Skeletal muscle satellite cell (primary cell): ENCODE measurements at regions not wholly inside any gene's neighbourhood (a gene's known extent, or its start where the extent isn't known, plus 50 kb on each side); places are given as distances from the start of the nearest gene placed in this dataset.

ENCODE experiments used
- H3K27me3 ChIP-seq: 2 replicates; pipeline ENCODE4 v1.7.0; 2013; ENCODE audit warnings: low read length; ENCODE audit not compliant: control insufficient read depth, insufficient read depth
- H3K36me3 ChIP-seq: 2 replicates; pipeline ENCODE4 v1.7.0; 2013; ENCODE audit warnings: mild to moderate bottlenecking, control low read depth, low read length; ENCODE audit not compliant: insufficient read depth
- H3K4me1 ChIP-seq: 2 replicates; pipeline ENCODE4 v1.7.0; 2013; ENCODE audit warnings: low read length; ENCODE audit not compliant: control insufficient read depth, insufficient read depth
- H3K4me2 ChIP-seq: 2 replicates; pipeline ENCODE4 v1.7.0; 2013; ENCODE audit warnings: mild to moderate bottlenecking, low read length
- H3K4me3 ChIP-seq: 2 replicates; pipeline ENCODE4 v1.7.0; 2013; ENCODE audit warnings: low read length
- H3K9ac ChIP-seq: 2 replicates; pipeline ENCODE4 v1.7.0; 2013; ENCODE audit warnings: mild to moderate bottlenecking, low read depth, low read length, moderate library complexity
- H3K9me3 ChIP-seq: replicated peaks from 2 replicates; pipeline ENCODE4 v1.7.0; 2013; ENCODE audit warnings: mild to moderate bottlenecking, control low read depth, low read length

- no peaks in the 10 kb centered on the region for H3K36me3 ChIP-seq
- H3K4me1 ChIP-seq: peaks cover 5% of the 10 kb centered on the region
- peaks cover 8% of the 10 kb centered on the region for H3K27me3 ChIP-seq
- H3K9ac ChIP-seq: peak overlapping the region; percentile 70
- H3K4me3 ChIP-seq: peak overlapping the region; percentile 73
- H3K4me2 ChIP-seq: peak overlapping the region; percentile 92
- H3K9me3 ChIP-seq: no peaks in the 10 kb centered on the region
Observed at GRCh38 chr6:27096834-27097511, 150.5 kb upstream of the PRSS16 start.

DNA sequence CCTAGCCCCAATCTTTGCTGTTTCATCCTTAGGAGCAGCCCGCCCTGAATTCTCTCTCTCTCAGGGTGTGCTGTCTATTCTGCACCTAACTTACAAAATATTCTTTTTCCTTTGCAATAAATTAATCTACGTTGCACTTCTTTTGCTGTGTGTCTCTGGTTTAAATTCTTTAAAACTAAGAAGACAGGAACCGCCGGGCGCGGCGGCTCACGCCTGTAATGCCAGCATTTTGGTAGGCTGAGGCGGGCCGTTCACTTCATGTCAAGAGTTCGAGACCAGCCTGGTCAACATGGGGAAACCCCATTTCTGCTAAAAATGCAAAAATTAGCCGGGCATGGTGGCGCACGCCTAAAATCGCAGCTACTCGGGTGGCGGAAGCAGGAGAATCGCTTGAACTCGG, 148.5 kb upstream of the PRSS16 start:
- H3K27me3 ChIP-seq: peaks cover 8% of the 10 kb centered on the region
- no peaks in the 10 kb centered on the region for H3K4me1 ChIP-seq
- H3K36me3 ChIP-seq: no peaks in the 10 kb centered on the region
- H3K9me3 ChIP-seq: no peaks in the 10 kb centered on the region
- H3K4me3 ChIP-seq: no peak overlapping the region
- H3K4me2 ChIP-seq: no peak overlapping the region
- H3K9ac ChIP-seq: no peak overlapping the region

DNA sequence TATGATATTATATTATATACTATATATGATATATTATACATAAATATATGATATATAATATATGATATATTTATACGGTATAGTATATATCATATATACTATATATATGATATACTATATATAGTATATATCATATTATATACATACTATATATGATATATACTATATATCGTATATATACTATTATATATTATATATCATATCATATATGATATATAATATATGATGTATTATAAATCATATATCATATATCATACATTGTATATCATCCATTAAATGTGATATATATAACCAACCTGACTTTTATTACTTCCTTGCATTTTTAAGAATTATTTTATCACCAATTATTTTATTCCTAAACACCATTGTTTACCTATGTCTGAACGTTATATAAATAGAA, 146.6 kb upstream of the PRSS16 start:
- no peak overlapping the region for H3K4me2 ChIP-seq
- no peak overlapping the region for H3K4me3 ChIP-seq
- H3K36me3 ChIP-seq: no peaks in the 10 kb centered on the region
- no peaks in the 10 kb centered on the region for H3K9me3 ChIP-seq
- H3K4me1 ChIP-seq: no peaks in the 10 kb centered on the region
- H3K27me3 ChIP-seq: peaks cover 4% of the 10 kb centered on the region
- H3K9ac ChIP-seq: no peak overlapping the region

DNA sequence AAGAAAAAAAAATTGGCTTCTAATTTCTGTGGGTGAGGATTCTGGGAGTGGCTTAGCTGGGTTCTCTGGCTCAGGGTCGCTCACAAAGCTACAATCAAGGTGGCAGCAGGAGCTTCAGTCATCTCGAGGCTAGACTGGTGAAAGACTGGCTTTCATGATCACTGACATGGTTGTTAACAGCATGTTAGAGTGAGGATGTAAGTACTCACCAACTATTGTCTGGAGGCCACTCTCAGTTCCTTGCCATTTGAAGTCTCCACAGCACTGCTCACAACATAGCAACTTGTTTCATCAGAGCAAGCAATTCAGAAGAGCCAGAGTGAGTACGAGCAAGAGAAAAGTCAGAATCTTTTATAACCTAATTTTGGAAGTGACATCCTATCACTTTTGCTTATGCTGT, 145.7 kb upstream of the PRSS16 start:
- Histone ChIP-seq H3K4me3 (no peak overlapping the region), H3K4me1 (no peaks in the 10 kb centered on the region), H3K4me2 (no peak overlapping the region), H3K27me3 (no peaks in the 10 kb centered on the region), H3K36me3 (no peaks in the 10 kb centered on the region), H3K9me3 (no peaks in the 10 kb centered on the region), H3K9ac (no peak overlapping the region)

DNA sequence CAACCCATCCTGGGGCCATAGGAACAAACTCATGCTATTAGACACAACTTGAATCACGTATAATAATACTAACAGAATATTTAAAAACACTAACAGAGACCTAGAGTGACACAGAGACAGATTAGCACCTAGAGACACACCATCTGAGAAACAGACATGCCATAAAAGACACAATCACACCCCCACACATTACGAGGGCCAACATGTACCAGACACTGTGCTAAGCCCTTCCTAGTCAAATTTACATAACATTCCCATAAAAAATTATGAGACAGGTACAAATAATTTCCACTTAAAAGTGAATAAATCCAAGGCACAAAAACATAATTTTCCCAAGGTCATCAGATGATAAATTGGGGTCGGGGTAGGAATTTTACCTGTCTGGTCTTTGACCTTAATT, 141.1 kb upstream of the PRSS16 start:
- H3K9me3 ChIP-seq: no peaks in the 10 kb centered on the region
- no peak overlapping the region for H3K4me2 ChIP-seq
- H3K4me1 ChIP-seq: no peaks in the 10 kb centered on the region
- H3K36me3 ChIP-seq: no peaks in the 10 kb centered on the region
- H3K9ac ChIP-seq: no peak overlapping the region
- H3K4me3 ChIP-seq: no peak overlapping the region
- H3K27me3 ChIP-seq: no peaks in the 10 kb centered on the region

DNA sequence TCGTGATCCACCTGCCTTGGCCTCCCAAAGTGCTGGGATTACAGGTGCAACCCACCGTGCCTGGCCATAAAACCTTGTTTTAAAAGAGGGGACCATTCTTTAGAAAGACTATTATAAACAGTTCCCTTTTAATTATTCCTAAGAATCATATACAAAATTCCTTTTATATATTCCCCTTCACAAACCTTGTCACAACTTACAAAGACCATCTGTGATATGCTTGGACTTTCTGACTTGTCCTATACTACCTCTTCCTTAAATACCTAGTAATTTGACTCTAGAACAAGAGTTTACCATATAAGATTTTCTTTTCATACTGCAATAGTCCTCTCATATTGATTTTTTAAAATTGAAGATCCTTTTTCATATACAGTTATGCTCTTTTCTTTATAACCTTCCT, 135.8 kb upstream of the PRSS16 start:
- H3K4me3 ChIP-seq: no peak overlapping the region
- H3K9me3 ChIP-seq: no peaks in the 10 kb centered on the region
- no peak overlapping the region for H3K9ac ChIP-seq
- H3K4me2 ChIP-seq: no peak overlapping the region
- no peaks in the 10 kb centered on the region for H3K4me1 ChIP-seq
- H3K36me3 ChIP-seq: no peaks in the 10 kb centered on the region
- H3K27me3 ChIP-seq: no peaks in the 10 kb centered on the region

GRCh38 chr6:27112974-27113373, 134.5 kb upstream of the PRSS16 start:
- no peaks in the 10 kb centered on the region for H3K9me3 ChIP-seq
- no peaks in the 10 kb centered on the region for H3K27me3 ChIP-seq
- H3K36me3 ChIP-seq: no peaks in the 10 kb centered on the region
- no peak overlapping the region for H3K9ac ChIP-seq
- no peak overlapping the region for H3K4me2 ChIP-seq
- H3K4me3 ChIP-seq: no peak overlapping the region
- no peaks in the 10 kb centered on the region for H3K4me1 ChIP-seq

DNA sequence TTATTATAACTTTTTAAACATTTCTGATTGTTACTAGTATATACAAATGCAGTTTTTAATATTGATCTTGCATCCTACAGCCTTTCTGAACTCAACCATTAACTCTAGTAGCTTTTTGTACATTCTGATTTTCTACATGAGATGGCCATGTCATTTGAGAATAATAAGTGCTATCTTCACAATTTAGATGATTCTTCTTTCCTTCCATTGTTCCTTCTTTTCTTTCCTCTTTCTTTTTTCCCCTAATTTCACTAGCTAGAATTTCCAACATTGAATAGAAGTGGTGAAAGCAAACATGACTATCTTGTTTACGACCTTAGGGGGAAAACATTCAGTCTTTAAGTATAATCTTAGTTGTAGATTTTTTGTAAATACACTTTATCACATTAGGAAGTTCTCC, 128.2 kb upstream of the PRSS16 start:
- Histone ChIP-seq H3K4me2 (no peak overlapping the region), H3K4me1 (no peaks in the 10 kb centered on the region), H3K27me3 (no peaks in the 10 kb centered on the region), H3K4me3 (no peak overlapping the region), H3K36me3 (no peaks in the 10 kb centered on the region), H3K9ac (no peak overlapping the region), H3K9me3 (no peaks in the 10 kb centered on the region)

- no peaks in the 10 kb centered on the region for H3K27me3 ChIP-seq
- no peaks in the 10 kb centered on the region for H3K9me3 ChIP-seq
- no peaks in the 10 kb centered on the region for H3K4me1 ChIP-seq
- H3K4me2 ChIP-seq: no peak overlapping the region
- H3K4me3 ChIP-seq: no peak overlapping the region
- no peak overlapping the region for H3K9ac ChIP-seq
- H3K36me3 ChIP-seq: no peaks in the 10 kb centered on the region
Observed at GRCh38 chr6:27119761-27120160, 127.7 kb upstream of the PRSS16 start.

DNA sequence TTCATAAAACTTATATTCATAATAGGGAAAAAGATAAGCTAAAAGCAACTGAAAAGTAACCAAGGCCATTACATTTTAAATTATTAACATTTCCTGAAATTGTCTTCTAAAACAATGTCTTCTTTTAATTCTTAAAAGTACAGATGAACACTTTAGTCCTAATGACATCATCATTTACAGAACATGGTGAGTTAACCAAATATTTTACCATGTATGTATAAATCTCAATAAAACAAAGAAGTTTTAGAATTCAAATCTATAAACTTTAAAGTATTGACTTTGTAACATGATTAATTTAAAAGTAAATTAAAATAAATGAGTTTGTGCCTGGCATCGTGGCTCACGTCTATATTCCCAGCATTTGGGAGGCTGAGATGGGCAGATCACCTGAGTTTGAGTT, 125.9 kb upstream of the PRSS16 start:
- Histone ChIP-seq H3K36me3 (no peaks in the 10 kb centered on the region), H3K4me1 (peaks cover 3% of the 10 kb centered on the region), H3K9ac (no peak overlapping the region), H3K4me3 (no peak overlapping the region), H3K9me3 (no peaks in the 10 kb centered on the region), H3K4me2 (no peak overlapping the region), H3K27me3 (no peaks in the 10 kb centered on the region)

- Histone ChIP-seq H3K4me3 (no peak overlapping the region), H3K9ac (no peak overlapping the region), H3K9me3 (no peaks in the 10 kb centered on the region), H3K4me2 (no peak overlapping the region), H3K4me1 (peaks cover 5% of the 10 kb centered on the region), H3K36me3 (no peaks in the 10 kb centered on the region), H3K27me3 (no peaks in the 10 kb centered on the region)
Observed at GRCh38 chr6:27124252-27124657, 123.2 kb upstream of the PRSS16 start.

DNA sequence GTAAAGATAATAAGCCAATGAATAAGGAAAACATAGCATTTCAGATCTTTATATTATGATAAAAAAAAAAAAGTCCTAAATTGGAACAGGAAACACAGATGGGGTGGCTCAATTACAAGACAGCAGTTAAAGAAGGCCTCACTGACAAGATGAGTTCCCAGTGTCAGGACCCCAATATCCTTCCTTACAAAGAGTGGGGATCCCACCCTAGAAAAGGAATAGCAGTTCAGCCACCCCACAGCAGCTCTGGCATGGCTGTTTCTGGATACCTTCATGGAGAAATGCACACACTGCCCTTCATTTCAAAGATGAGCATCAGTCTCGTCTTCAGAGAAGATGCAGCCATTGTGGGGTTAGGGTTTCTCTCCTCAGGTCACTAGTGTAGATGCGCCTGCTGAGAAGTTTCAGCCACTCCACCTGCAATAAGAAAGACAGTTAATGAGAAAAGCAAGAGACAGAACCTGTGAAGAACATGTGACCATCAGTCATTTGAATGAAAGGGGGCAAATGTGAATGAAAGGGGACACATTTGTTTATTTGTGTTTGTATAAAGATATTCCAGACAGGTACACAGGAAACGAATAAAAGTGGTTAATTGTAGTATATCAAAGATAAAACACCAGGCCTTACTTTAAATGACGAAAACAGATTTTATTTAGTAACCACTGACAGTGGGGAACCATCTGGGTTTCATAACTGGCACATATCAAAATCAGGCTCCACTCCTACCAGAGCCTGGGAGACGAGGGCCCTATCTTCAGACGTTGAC, 121.3 kb upstream of the PRSS16 start:
- Histone ChIP-seq H3K9ac (peak overlapping the region; percentile 79), H3K9me3 (no peaks in the 10 kb centered on the region), H3K4me3 (peak overlapping the region; percentile 54), H3K4me1 (peaks cover 15% of the 10 kb centered on the region), H3K27me3 (no peaks in the 10 kb centered on the region), H3K36me3 (no peaks in the 10 kb centered on the region), H3K4me2 (peak overlapping the region; percentile 83)
